Activated naive CD4-positive, alpha-beta T cell treated with anti-CD3 and anti-CD28 coated beads for 36 hours (primary cell): ENCODE measurements at regions not wholly inside any gene's neighbourhood (a gene's known extent, or its start where the extent isn't known, plus 50 kb on each side); places are given as distances from the start of the nearest gene placed in this dataset.

Source experiments
- CTCF ChIA-PET: fragments of 350-600 bp; sonication (Branson Sonifier 250); formaldehyde crosslinking; loops from one replicate; lab custom pipeline; 2021; ENCODE audit warnings: antibody characterized with exemption; lab: Charles Lee
- DNase-seq: peaks from one replicate; pipeline ENCODE4 v3.0.0-alpha.2; 2020
- H3K27ac Mint-ChIP-seq: one replicate; pipeline ENCODE4 v1.8.0; 2021; ENCODE audit warnings: mild to moderate bottlenecking, mixed read lengths
- H3K27me3 Mint-ChIP-seq: one replicate; pipeline ENCODE4 v1.8.0; 2021; ENCODE audit warnings: low read depth, mixed read lengths
- H3K36me3 Mint-ChIP-seq: one replicate; pipeline ENCODE4 v1.8.0; 2021; ENCODE audit warnings: low read depth, mixed read lengths
- H3K4me1 Mint-ChIP-seq: one replicate; pipeline ENCODE4 v1.8.0; 2021; ENCODE audit warnings: low read depth, mixed read lengths
- H3K4me3 Mint-ChIP-seq: one replicate; pipeline ENCODE4 v1.8.0; 2021; ENCODE audit warnings: mild to moderate bottlenecking, moderate library complexity, mixed read lengths
- H3K9me3 Mint-ChIP-seq: one replicate; pipeline ENCODE4 v1.8.0; 2021; ENCODE audit warnings: mixed read lengths
- intact Hi-C: fragments of 100-400 bp; cut with micrococcal nuclease; formaldehyde crosslinking; loops from one replicate; pipeline ENCODE4 v1.15.1; 2023

- H3K9me3 Mint-ChIP-seq = peaks cover 23% of the 10 kb centered on the region
- H3K27me3 Mint-ChIP-seq = no peaks in the 10 kb centered on the region
- no peak for DNase-seq
- H3K4me3 Mint-ChIP-seq = no peak overlapping the region
- CTCF ChIA-PET = no interaction called here
- no peaks in the 10 kb centered on the region for H3K36me3 Mint-ChIP-seq
- H3K27ac Mint-ChIP-seq = no peak overlapping the region
- intact Hi-C loops = no loop called here
- no peaks in the 10 kb centered on the region for H3K4me1 Mint-ChIP-seq
These were observed 1118.3 kb upstream of the ADGRL3 start for GRCh38 chr4:60081839-60082238.

- no peaks in the 10 kb centered on the region for H3K4me1 Mint-ChIP-seq
- CTCF ChIA-PET = no interaction called here
- H3K9me3 Mint-ChIP-seq = peaks cover 14% of the 10 kb centered on the region
- no peak for DNase-seq
- no peaks in the 10 kb centered on the region for H3K27me3 Mint-ChIP-seq
- H3K4me3 Mint-ChIP-seq = no peak overlapping the region
- H3K36me3 Mint-ChIP-seq = no peaks in the 10 kb centered on the region
- intact Hi-C loops = no loop called here
- H3K27ac Mint-ChIP-seq = no peak overlapping the region
These were observed 1111.2 kb upstream of the ADGRL3 start for GRCh38 chr4:60088807-60089486.

- Mint-ChIP-seq H3K9me3 (peaks cover 10% of the 10 kb centered on the region), H3K27me3 (no peaks in the 10 kb centered on the region), H3K36me3 (no peaks in the 10 kb centered on the region), H3K4me1 (no peaks in the 10 kb centered on the region), H3K27ac (no peak overlapping the region), H3K4me3 (no peak overlapping the region)
- no peak for DNase-seq
- CTCF ChIA-PET = no interaction called here
- intact Hi-C loops = no loop called here
These were observed 1110.4 kb upstream of the ADGRL3 start for GRCh38 chr4:60089546-60090273.

GRCh38 chr4:60096676-60097075, 1103.5 kb upstream of the ADGRL3 start:
- intact Hi-C loops = no loop called here
- H3K27ac Mint-ChIP-seq = no peak overlapping the region
- no peak overlapping the region for H3K4me3 Mint-ChIP-seq
- no peak for DNase-seq
- no peaks in the 10 kb centered on the region for H3K4me1 Mint-ChIP-seq
- peaks cover 6% of the 10 kb centered on the region for H3K9me3 Mint-ChIP-seq
- no peaks in the 10 kb centered on the region for H3K27me3 Mint-ChIP-seq
- H3K36me3 Mint-ChIP-seq = no peaks in the 10 kb centered on the region
- CTCF ChIA-PET = no interaction called here

- DNase-seq = no peak
- no peaks in the 10 kb centered on the region for H3K27me3 Mint-ChIP-seq
- CTCF ChIA-PET = interaction anchor here (0.6 kb wide), 1 partner anchor 786 kb away, joined by 3 read pairs; no protein-coding TSS in a partner anchor
- no peaks in the 10 kb centered on the region for H3K4me1 Mint-ChIP-seq
- no peak overlapping the region for H3K27ac Mint-ChIP-seq
- H3K4me3 Mint-ChIP-seq = no peak overlapping the region
- no peaks in the 10 kb centered on the region for H3K36me3 Mint-ChIP-seq
- H3K9me3 Mint-ChIP-seq = peaks cover 3% of the 10 kb centered on the region
- intact Hi-C loops = no loop called here
These were observed 1083.5 kb upstream of the ADGRL3 start for GRCh38 chr4:60116592-60116991.

GRCh38 chr4:60117726-60118323, 1082.3 kb upstream of the ADGRL3 start:
- CTCF ChIA-PET = no interaction called here
- no peak for DNase-seq
- H3K4me1 Mint-ChIP-seq = no peaks in the 10 kb centered on the region
- no peaks in the 10 kb centered on the region for H3K27me3 Mint-ChIP-seq
- no peaks in the 10 kb centered on the region for H3K36me3 Mint-ChIP-seq
- intact Hi-C loops = no loop called here
- H3K27ac Mint-ChIP-seq = no peak overlapping the region
- H3K9me3 Mint-ChIP-seq = peaks cover 1% of the 10 kb centered on the region
- H3K4me3 Mint-ChIP-seq = no peak overlapping the region

- Mint-ChIP-seq H3K9me3 (no peaks in the 10 kb centered on the region), H3K27ac (no peak overlapping the region), H3K4me1 (no peaks in the 10 kb centered on the region), H3K36me3 (no peaks in the 10 kb centered on the region), H3K27me3 (no peaks in the 10 kb centered on the region), H3K4me3 (no peak overlapping the region)
- no peak for DNase-seq
- CTCF ChIA-PET = no interaction called here
- intact Hi-C loops = no loop called here
These were observed 1077.3 kb upstream of the ADGRL3 start for GRCh38 chr4:60122820-60123219.

- Mint-ChIP-seq H3K27ac (no peak overlapping the region), H3K36me3 (no peaks in the 10 kb centered on the region), H3K4me3 (no peak overlapping the region), H3K27me3 (no peaks in the 10 kb centered on the region), H3K9me3 (no peaks in the 10 kb centered on the region), H3K4me1 (no peaks in the 10 kb centered on the region)
- no peak for DNase-seq
- CTCF ChIA-PET = no interaction called here
- intact Hi-C loops = no loop called here
These were observed 1071.2 kb upstream of the ADGRL3 start for GRCh38 chr4:60128888-60129287.

GRCh38 chr4:60129740-60130139, 1070.4 kb upstream of the ADGRL3 start:
- Mint-ChIP-seq H3K4me1 (no peaks in the 10 kb centered on the region), H3K9me3 (no peaks in the 10 kb centered on the region), H3K27ac (no peak overlapping the region), H3K36me3 (no peaks in the 10 kb centered on the region), H3K27me3 (no peaks in the 10 kb centered on the region), H3K4me3 (no peak overlapping the region)
- CTCF ChIA-PET = no interaction called here
- DNase-seq = no peak
- intact Hi-C loops = no loop called here

GRCh38 chr4:60133375-60133774, 1066.8 kb upstream of the ADGRL3 start:
- Mint-ChIP-seq H3K27ac (no peak overlapping the region), H3K36me3 (no peaks in the 10 kb centered on the region), H3K4me1 (no peaks in the 10 kb centered on the region), H3K9me3 (no peaks in the 10 kb centered on the region), H3K4me3 (no peak overlapping the region), H3K27me3 (no peaks in the 10 kb centered on the region)
- intact Hi-C loops = no loop called here
- no peak for DNase-seq
- CTCF ChIA-PET = no interaction called here

- Mint-ChIP-seq H3K4me3 (no peak overlapping the region), H3K27ac (no peak overlapping the region), H3K36me3 (no peaks in the 10 kb centered on the region), H3K27me3 (no peaks in the 10 kb centered on the region), H3K9me3 (no peaks in the 10 kb centered on the region), H3K4me1 (no peaks in the 10 kb centered on the region)
- DNase-seq = no peak
- intact Hi-C loops = no loop called here
- CTCF ChIA-PET = no interaction called here
These were observed 1066.0 kb upstream of the ADGRL3 start for GRCh38 chr4:60134099-60134498.

GRCh38 chr4:60155088-60155487, 1045.0 kb upstream of the ADGRL3 start:
- no peaks in the 10 kb centered on the region for H3K27me3 Mint-ChIP-seq
- H3K4me1 Mint-ChIP-seq = no peaks in the 10 kb centered on the region
- no peak for DNase-seq
- intact Hi-C loops = no loop called here
- peaks cover 12% of the 10 kb centered on the region for H3K9me3 Mint-ChIP-seq
- H3K36me3 Mint-ChIP-seq = no peaks in the 10 kb centered on the region
- CTCF ChIA-PET = no interaction called here
- H3K4me3 Mint-ChIP-seq = no peak overlapping the region
- H3K27ac Mint-ChIP-seq = no peak overlapping the region

- Mint-ChIP-seq H3K27ac (no peak overlapping the region), H3K36me3 (no peaks in the 10 kb centered on the region), H3K4me3 (no peak overlapping the region), H3K27me3 (no peaks in the 10 kb centered on the region), H3K4me1 (no peaks in the 10 kb centered on the region), H3K9me3 (peaks cover 5% of the 10 kb centered on the region)
- intact Hi-C loops = no loop called here
- CTCF ChIA-PET = no interaction called here
- DNase-seq = no peak
These were observed 1027.0 kb upstream of the ADGRL3 start for GRCh38 chr4:60173103-60173502.
